ENCODE measurements at regions not wholly inside any gene's neighbourhood (a gene's known extent, or its start where the extent isn't known, plus 50 kb on each side); places are given as distances from the start of the nearest gene placed in this dataset.
"Not testable (repeated sequence)": the region's sequence is repeated elsewhere in the genome, so short reads cannot be mapped to it uniquely, and the experiment has no call there.

GRCh38 chr16:46519063-46519462 lies 102.1 kb downstream of the SHCBP1 start:
- Histone ChIP-seq H3K4me3 (ENCODE audit: low read length in 2 of 2) (no peak overlapping the region), H3K36me3 (ENCODE audit: control insufficient read depth in 2 of 2, insufficient read depth in 2 of 2, low read length in 1 of 2) (no peaks in the 10 kb centered on the region), H3K9me3 (ENCODE audit: control insufficient read depth in 2 of 2, insufficient read depth in 1 of 2, low read length in 1 of 2) (peaks cover 0 to 4% of the 10 kb centered on the region in 2 donors), H3K27me3 (ENCODE audit: control insufficient read depth in 2 of 2, insufficient read depth in 1 of 2, low read length in 1 of 2) (no peaks in the 10 kb centered on the region), H3K4me1 (ENCODE audit: control insufficient read depth in 2 of 2, insufficient read depth in 2 of 2, low read length in 2 of 2) (no peaks in the 10 kb centered on the region), H3K27ac (ENCODE audit: low read depth in 1 of 2, low read length in 1 of 2) (no peak overlapping the region)
- DNase-seq (ENCODE audit: low read depth in 6 of 9, low spot score in 9 of 9), result no peak

GRCh38 chr16:46496701-46497100 lies 124.5 kb downstream of the SHCBP1 start:
- Histone ChIP-seq H3K4me3 (ENCODE audit: low read length in 2 of 2) (no peak overlapping the region), H3K36me3 (ENCODE audit: control insufficient read depth in 2 of 2, insufficient read depth in 2 of 2, low read length in 1 of 2) (no peaks in the 10 kb centered on the region), H3K27ac (ENCODE audit: low read depth in 1 of 2, low read length in 1 of 2) (no peak overlapping the region), H3K9me3 (ENCODE audit: control insufficient read depth in 2 of 2, insufficient read depth in 1 of 2, low read length in 1 of 2) (no peaks in the 10 kb centered on the region), H3K27me3 (ENCODE audit: control insufficient read depth in 2 of 2, insufficient read depth in 1 of 2, low read length in 1 of 2) (no peaks in the 10 kb centered on the region), H3K4me1 (ENCODE audit: control insufficient read depth in 2 of 2, insufficient read depth in 2 of 2, low read length in 2 of 2) (no peaks in the 10 kb centered on the region)
- WGBS, result 88% methylated on average over 2 of the region's 2 CpGs
- DNase-seq (ENCODE audit: low read depth in 6 of 9, low spot score in 9 of 9), result no peak

DNA sequence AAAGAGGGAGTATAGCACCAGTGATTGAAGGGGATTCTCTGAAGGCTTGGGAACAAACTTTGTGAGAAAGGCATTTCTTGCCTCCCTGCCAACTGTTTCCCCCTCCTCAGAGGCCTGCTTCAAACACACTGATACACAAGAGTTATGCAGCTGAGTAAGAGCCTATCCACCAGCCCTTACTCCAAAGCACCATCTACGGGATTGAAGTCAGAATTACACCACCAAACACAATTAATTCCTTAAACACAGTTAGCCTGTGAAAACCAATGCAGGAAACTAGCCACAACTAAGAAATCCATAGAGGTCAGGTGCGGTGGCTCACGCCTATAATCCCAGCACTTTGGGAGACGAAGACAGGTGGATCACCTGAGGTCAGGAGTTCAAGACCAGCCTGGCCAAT lies 138.3 kb downstream of the SHCBP1 start:
- H3K4me3 ChIP-seq (ENCODE audit: low read length in 2 of 2), result no peak overlapping the region
- H3K27me3 ChIP-seq (ENCODE audit: control insufficient read depth in 2 of 2, insufficient read depth in 1 of 2, low read length in 1 of 2), result no peaks in the 10 kb centered on the region
- no peak overlapping the region for H3K27ac ChIP-seq (ENCODE audit: low read depth in 1 of 2, low read length in 1 of 2)
- peaks cover 6 to 10% of the 10 kb centered on the region in 2 donors for H3K9me3 ChIP-seq (ENCODE audit: control insufficient read depth in 2 of 2, insufficient read depth in 1 of 2, low read length in 1 of 2)
- DNase-seq (ENCODE audit: low read depth in 6 of 9, low spot score in 9 of 9), result no peak
- WGBS, result 52% methylated on average over 4 of the region's 4 CpGs
- H3K36me3 ChIP-seq (ENCODE audit: control insufficient read depth in 2 of 2, insufficient read depth in 2 of 2, low read length in 1 of 2), result no peaks in the 10 kb centered on the region
- no peaks in the 10 kb centered on the region for H3K4me1 ChIP-seq (ENCODE audit: control insufficient read depth in 2 of 2, insufficient read depth in 2 of 2, low read length in 2 of 2)

GRCh38 chr16:46466239-46466638 lies 154.9 kb downstream of the SHCBP1 start:
- Histone ChIP-seq H3K36me3 (ENCODE audit: control insufficient read depth in 2 of 2, insufficient read depth in 2 of 2, low read length in 1 of 2) (no peaks in the 10 kb centered on the region), H3K9me3 (ENCODE audit: control insufficient read depth in 2 of 2, insufficient read depth in 1 of 2, low read length in 1 of 2) (no peaks in the 10 kb centered on the region), H3K27ac (ENCODE audit: low read depth in 1 of 2, low read length in 1 of 2) (no peak overlapping the region), H3K27me3 (ENCODE audit: control insufficient read depth in 2 of 2, insufficient read depth in 1 of 2, low read length in 1 of 2) (no peaks in the 10 kb centered on the region), H3K4me3 (ENCODE audit: low read length in 2 of 2) (no peak overlapping the region), H3K4me1 (ENCODE audit: control insufficient read depth in 2 of 2, insufficient read depth in 2 of 2, low read length in 2 of 2) (no peaks in the 10 kb centered on the region)
- no peak for DNase-seq (ENCODE audit: low read depth in 6 of 9, low spot score in 9 of 9)
- WGBS, result 80% methylated on average over 15 of the region's 15 CpGs

GRCh38 chr16:46454801-46455200 lies 166.4 kb downstream of the SHCBP1 start:
- H3K4me1 ChIP-seq (ENCODE audit: control insufficient read depth in 2 of 2, insufficient read depth in 2 of 2, low read length in 2 of 2); DNase-seq (ENCODE audit: low read depth in 6 of 9, low spot score in 9 of 9); H3K9me3 ChIP-seq (ENCODE audit: control insufficient read depth in 2 of 2, insufficient read depth in 1 of 2, low read length in 1 of 2); H3K36me3 ChIP-seq (ENCODE audit: control insufficient read depth in 2 of 2, insufficient read depth in 2 of 2, low read length in 1 of 2); H3K27ac ChIP-seq (ENCODE audit: low read depth in 1 of 2, low read length in 1 of 2); H3K27me3 ChIP-seq (ENCODE audit: control insufficient read depth in 2 of 2, insufficient read depth in 1 of 2, low read length in 1 of 2); H3K4me3 ChIP-seq (ENCODE audit: low read length in 2 of 2): not testable (repeated sequence)
- 68% methylated on average over 10 of the region's 10 CpGs for WGBS

- Histone ChIP-seq H3K4me1 (ENCODE audit: control insufficient read depth in 2 of 2, insufficient read depth in 2 of 2, low read length in 2 of 2) (no peaks in the 10 kb centered on the region), H3K36me3 (ENCODE audit: control insufficient read depth in 2 of 2, insufficient read depth in 2 of 2, low read length in 1 of 2) (no peaks in the 10 kb centered on the region), H3K9me3 (ENCODE audit: control insufficient read depth in 2 of 2, insufficient read depth in 1 of 2, low read length in 1 of 2) (peaks cover 15 to 17% of the 10 kb centered on the region in 2 donors), H3K4me3 (ENCODE audit: low read length in 2 of 2) (no peak overlapping the region), H3K27ac (ENCODE audit: low read depth in 1 of 2, low read length in 1 of 2) (no peak overlapping the region), H3K27me3 (ENCODE audit: control insufficient read depth in 2 of 2, insufficient read depth in 1 of 2, low read length in 1 of 2) (peaks cover 0 to 16% of the 10 kb centered on the region in 2 donors)
- no peak for DNase-seq (ENCODE audit: low read depth in 6 of 9, low spot score in 9 of 9)
- WGBS, result 38% methylated on average over 81 of the region's 81 CpGs
These were observed 192.8 kb downstream of the SHCBP1 start for GRCh38 chr16:46428108-46429061.

DNA sequence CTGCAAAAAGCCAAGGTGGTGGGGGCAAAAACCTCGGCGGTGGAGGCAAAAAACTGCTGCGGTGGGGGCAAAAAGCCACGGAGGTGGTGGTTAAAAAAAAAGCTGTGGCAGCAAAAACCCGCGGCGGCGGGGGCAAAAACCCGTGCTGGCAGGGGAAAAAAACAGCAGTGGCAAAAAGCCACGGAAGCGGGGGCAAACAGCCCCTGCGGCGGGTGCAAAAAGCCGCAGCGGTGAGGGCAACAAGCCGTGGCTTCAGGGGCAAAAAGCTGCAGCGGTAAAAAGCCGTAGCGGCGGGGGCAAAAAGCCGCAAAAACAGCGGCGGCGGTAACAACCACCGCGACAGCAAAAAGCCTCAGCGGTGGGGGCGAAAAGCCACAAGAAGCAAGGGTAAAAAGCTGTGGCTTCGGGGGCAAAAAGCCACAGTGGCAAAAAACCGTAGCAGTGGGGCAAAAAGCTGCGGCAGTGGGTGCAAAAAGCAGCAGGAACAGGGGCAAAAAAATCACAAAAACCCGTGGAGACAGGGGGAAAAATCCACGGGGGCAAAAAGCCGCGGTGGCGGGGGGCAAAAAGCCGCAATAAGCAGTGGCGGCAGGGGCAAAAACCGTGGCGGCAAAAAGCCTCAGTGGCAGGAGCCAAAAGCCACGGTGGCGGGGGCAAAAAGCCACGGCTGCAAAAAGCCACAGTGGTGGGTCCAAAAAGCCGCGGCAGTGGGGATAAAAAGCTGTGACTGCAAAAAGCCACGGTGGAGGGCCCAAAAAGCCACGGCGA lies 193.7 kb downstream of the SHCBP1 start:
- no peak overlapping the region for H3K27ac ChIP-seq (ENCODE audit: low read depth in 1 of 2, low read length in 1 of 2)
- H3K9me3 ChIP-seq (ENCODE audit: control insufficient read depth in 2 of 2, insufficient read depth in 1 of 2, low read length in 1 of 2), result peaks cover 15 to 17% of the 10 kb centered on the region in 2 donors
- no peak for DNase-seq (ENCODE audit: low read depth in 6 of 9, low spot score in 9 of 9)
- H3K4me1 ChIP-seq (ENCODE audit: control insufficient read depth in 2 of 2, insufficient read depth in 2 of 2, low read length in 2 of 2), result no peaks in the 10 kb centered on the region
- peaks cover 0 to 16% of the 10 kb centered on the region in 2 donors for H3K27me3 ChIP-seq (ENCODE audit: control insufficient read depth in 2 of 2, insufficient read depth in 1 of 2, low read length in 1 of 2)
- H3K36me3 ChIP-seq (ENCODE audit: control insufficient read depth in 2 of 2, insufficient read depth in 2 of 2, low read length in 1 of 2), result no peaks in the 10 kb centered on the region
- WGBS, result 46% methylated on average over 48 of the region's 48 CpGs
- H3K4me3 ChIP-seq (ENCODE audit: low read length in 2 of 2), result no peak overlapping the region

DNA sequence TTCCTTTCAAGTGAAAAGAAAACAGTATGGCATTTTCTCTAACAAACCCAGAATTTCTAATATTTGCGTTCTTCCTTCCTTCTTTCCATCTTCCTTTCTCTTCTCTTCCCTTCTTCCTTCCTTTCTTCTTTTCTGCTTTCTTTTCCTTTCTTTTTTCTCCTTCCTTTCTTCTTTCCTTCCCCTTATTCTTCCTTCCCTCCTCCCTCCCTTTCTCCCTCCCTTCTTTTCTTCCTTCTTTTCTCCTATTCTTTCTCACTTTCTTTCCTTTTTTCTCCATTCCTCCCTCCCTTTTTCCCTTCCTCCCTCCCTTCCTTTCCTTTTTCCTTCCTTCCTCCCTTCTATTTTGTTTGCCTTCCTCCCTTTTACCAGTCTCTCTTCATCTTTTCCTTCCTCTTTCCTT lies 194.8 kb downstream of the SHCBP1 start:
- Histone ChIP-seq H3K27me3 (ENCODE audit: control insufficient read depth in 2 of 2, insufficient read depth in 1 of 2, low read length in 1 of 2) (peaks cover 0 to 16% of the 10 kb centered on the region in 2 donors), H3K36me3 (ENCODE audit: control insufficient read depth in 2 of 2, insufficient read depth in 2 of 2, low read length in 1 of 2) (no peaks in the 10 kb centered on the region), H3K9me3 (ENCODE audit: control insufficient read depth in 2 of 2, insufficient read depth in 1 of 2, low read length in 1 of 2) (peaks cover 15 to 17% of the 10 kb centered on the region in 2 donors), H3K27ac (ENCODE audit: low read depth in 1 of 2, low read length in 1 of 2) (no peak overlapping the region), H3K4me3 (ENCODE audit: low read length in 2 of 2) (no peak overlapping the region), H3K4me1 (ENCODE audit: control insufficient read depth in 2 of 2, insufficient read depth in 2 of 2, low read length in 2 of 2) (no peaks in the 10 kb centered on the region)
- WGBS, result 82% methylated on average over 1 of the region's 1 CpG
- DNase-seq (ENCODE audit: low read depth in 6 of 9, low spot score in 9 of 9), result no peak

DNA sequence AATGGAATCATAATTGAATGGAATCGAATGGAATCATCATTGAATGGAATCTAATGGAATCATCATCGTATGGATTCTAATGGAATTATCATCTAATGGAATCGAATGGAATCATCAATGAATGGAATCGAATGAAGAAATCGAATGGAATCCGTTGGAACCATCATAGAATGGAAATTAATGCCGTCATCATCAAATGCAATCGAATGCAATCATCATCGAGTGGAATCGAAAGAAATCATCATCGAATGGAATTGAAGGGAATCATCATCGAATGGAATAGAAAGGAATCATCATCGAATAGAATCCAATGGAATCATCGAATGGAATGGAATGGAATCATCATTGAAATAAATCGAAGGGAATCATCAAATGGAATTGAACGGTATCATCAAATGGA lies 217.2 kb downstream of the SHCBP1 start:
- H3K27me3 ChIP-seq (ENCODE audit: control insufficient read depth in 2 of 2, insufficient read depth in 1 of 2, low read length in 1 of 2), result no peaks in the 10 kb centered on the region
- H3K4me1 ChIP-seq (ENCODE audit: control insufficient read depth in 2 of 2, insufficient read depth in 2 of 2, low read length in 2 of 2), result no peaks in the 10 kb centered on the region
- H3K27ac ChIP-seq (ENCODE audit: low read depth in 1 of 2, low read length in 1 of 2), result no peak overlapping the region
- no peaks in the 10 kb centered on the region for H3K36me3 ChIP-seq (ENCODE audit: control insufficient read depth in 2 of 2, insufficient read depth in 2 of 2, low read length in 1 of 2)
- DNase-seq (ENCODE audit: low read depth in 6 of 9, low spot score in 9 of 9), result no peak
- 87% methylated on average over 16 of the region's 16 CpGs for WGBS
- H3K9me3 ChIP-seq (ENCODE audit: control insufficient read depth in 2 of 2, insufficient read depth in 1 of 2, low read length in 1 of 2), result no peaks in the 10 kb centered on the region
- no peak overlapping the region for H3K4me3 ChIP-seq (ENCODE audit: low read length in 2 of 2)

Measured in thymus (tissue), 11 donors.